AG04449 (cell line): ENCODE measurements at regions not wholly inside any gene's neighbourhood (a gene's known extent, or its start where the extent isn't known, plus 50 kb on each side); places are given as distances from the start of the nearest gene placed in this dataset.

ENCODE experiments used
- CTCF ChIA-PET: fragments of 350-600 bp; formaldehyde crosslinking; extraction: SDS; loops from one replicate; lab custom pipeline; 2021; ENCODE audit warnings: antibody characterized with exemption; lab: Yijun Ruan, JAX
- POLR2A ChIA-PET: fragments of 400-600, 350-600 bp; formaldehyde crosslinking; extraction: SDS; loops from one replicate; lab custom pipeline; 2020; ENCODE audit warnings: antibody characterized with exemption, inconsistent platforms; lab: Yijun Ruan, JAX
- DNase-seq: peaks from one replicate; pipeline ENCODE4 v3.0.0-alpha.2; 2010; ENCODE audit warnings: low read depth, low spot score
- H3K4me3 ChIP-seq: 2 replicates; pipeline ENCODE4 v1.5.1; 2011; ENCODE audit warnings: low read depth, mild to moderate bottlenecking, control low read depth, low read length
- TF ChIP-seq, protein P1 (sequence below): IDR thresholded peaks from one replicate; pipeline ENCODE4 v1.5.1; 2011; ENCODE audit warnings: mild to moderate bottlenecking, moderate library complexity, low read length, control low read depth, inconsistent platforms; ENCODE audit not compliant: insufficient read depth; ENCODE audit errors: missing control alignments

DNA sequence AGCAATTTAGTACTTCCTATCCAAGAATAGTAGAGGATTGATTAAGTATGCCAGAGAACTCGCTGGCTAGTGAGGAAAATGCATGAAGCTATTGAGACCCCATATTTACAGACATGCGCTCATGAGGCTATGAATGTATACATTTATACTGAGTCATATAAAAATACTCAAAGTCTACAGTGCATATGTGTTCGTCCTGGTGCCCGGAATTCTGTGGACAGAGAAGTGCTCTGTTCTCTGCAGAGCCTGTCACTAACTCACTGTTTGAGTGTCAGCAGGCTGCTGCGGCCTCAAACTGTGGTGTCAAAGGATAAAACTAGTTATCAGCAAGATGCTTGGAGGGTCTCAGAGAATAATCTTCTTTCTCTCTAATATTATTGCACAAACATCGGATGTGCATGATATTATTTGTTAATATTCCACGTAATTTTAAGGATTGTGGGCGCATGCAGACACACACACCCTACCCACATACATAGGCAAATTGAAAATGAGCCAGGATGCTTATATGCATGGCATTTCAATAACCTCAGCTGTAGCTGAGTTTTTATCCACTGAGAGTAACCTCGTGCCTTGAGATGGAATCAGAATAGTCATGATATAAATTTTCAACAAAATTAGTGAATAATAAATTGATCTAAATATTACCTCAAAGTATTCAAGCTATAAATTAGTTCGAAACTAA lies 50.0 kb upstream of the TSC22D2 start:
- TF ChIP-seq, protein P1, sequence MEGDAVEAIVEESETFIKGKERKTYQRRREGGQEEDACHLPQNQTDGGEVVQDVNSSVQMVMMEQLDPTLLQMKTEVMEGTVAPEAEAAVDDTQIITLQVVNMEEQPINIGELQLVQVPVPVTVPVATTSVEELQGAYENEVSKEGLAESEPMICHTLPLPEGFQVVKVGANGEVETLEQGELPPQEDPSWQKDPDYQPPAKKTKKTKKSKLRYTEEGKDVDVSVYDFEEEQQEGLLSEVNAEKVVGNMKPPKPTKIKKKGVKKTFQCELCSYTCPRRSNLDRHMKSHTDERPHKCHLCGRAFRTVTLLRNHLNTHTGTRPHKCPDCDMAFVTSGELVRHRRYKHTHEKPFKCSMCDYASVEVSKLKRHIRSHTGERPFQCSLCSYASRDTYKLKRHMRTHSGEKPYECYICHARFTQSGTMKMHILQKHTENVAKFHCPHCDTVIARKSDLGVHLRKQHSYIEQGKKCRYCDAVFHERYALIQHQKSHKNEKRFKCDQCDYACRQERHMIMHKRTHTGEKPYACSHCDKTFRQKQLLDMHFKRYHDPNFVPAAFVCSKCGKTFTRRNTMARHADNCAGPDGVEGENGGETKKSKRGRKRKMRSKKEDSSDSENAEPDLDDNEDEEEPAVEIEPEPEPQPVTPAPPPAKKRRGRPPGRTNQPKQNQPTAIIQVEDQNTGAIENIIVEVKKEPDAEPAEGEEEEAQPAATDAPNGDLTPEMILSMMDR: no peak
- ChIA-PET POLR2A (interaction anchor here (0.6 kb wide), 1 partner anchor 109 kb away, joined by 3 read pairs; no protein-coding TSS in a partner anchor), CTCF (interaction anchor here (1.3 to 1.4 kb wide), 3 partner anchors 9 to 171 kb away, joined by 3 to 6 read pairs (median 5); no protein-coding TSS in a partner anchor)
- H3K4me3 ChIP-seq: no peak overlapping the region
- DNase-seq: no peak

DNA sequence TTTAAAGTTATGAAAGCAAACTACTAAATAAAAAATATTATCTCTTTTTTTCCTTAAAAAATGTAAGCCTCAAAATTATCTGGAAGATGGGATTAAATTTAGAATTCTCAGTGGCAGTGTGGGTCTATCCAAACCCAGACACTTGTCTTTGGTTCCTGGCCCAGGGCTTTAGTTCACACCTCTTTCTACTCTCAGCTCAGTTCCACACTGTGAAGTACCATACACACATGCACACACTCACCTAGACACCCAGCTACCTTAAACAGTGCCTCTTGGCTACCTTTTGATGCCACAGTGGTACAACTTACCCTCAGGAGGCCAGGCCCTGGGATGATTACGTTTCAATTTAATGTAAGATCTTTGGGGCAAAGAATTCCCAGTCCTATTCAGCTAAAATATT lies 51.0 kb upstream of the TSC22D2 start:
- CTCF ChIA-PET: interaction anchor here (1.4 kb wide), 1 partner anchor 8 kb away, joined by 6 read pairs; no protein-coding TSS in a partner anchor
- no peak overlapping the region for H3K4me3 ChIP-seq
- POLR2A ChIA-PET: no interaction called here
- DNase-seq: no peak
- TF ChIP-seq, protein P1: no peak

DNA sequence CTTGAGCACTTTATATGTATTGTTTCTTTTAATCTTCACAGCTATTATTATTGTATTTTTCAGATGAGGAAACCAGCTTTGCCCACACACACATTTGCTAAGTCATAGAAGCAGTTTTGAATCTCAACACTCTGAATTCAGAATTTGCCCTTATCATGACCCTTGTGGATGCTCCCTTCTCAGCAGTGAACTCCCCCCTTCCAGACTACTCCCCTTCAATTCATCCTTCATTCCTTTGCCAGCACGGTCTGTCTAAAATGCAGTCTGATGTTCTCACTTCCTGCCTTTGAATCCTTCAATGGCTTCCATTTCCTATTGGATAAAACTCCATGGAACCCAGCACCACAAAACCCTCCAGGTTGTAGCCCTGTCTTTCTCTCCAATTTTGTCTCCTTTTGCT lies 52.5 kb upstream of the TSC22D2 start:
- no peak for DNase-seq
- ChIA-PET POLR2A (no interaction called here), CTCF (interaction anchor here (1.4 kb wide), 1 partner anchor 418 kb away, joined by 3 read pairs; no protein-coding TSS in a partner anchor)
- H3K4me3 ChIP-seq: no peak overlapping the region
- TF ChIP-seq, protein P1: no peak

DNA sequence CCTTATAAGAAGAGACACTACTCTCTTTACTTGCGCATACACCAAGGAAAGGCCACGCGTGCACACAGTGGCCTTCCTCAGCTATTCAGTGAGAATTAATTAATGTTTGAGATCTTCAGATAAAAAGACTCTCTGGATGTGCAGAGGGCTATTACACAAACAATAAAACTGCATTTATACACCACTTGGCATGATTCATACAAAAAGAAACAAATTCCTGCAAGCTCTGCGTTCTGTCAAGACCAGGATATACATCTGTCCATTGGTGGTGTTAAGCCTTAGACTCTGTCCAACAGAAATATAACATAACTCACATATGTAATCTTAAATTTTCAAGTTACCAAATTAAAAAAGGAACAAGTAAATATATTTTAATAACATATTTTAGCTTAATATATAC lies 55.2 kb upstream of the TSC22D2 start:
- ChIA-PET CTCF (interaction anchor here (1.2 kb wide), 1 partner anchor 12 kb away, joined by 3 read pairs; no protein-coding TSS in a partner anchor), POLR2A (no interaction called here)
- no peak for DNase-seq

DNA sequence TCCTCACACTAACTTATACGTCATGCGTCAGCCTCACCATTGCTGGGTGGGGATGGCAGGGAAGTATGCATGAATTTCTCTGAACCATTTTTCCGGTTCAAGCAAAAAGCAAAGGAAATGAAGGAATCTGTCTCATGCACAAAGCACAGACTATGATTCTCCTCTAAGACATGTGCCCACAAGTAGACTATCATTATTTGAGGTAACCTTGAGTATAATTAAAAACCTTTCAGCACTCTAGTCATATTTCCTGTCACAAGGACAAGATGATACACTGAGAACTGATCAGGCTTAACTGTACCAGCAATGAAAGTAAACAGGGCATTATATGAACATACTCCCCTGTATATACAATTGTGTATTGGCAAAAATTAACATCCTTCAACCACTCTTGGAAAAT lies 56.7 kb upstream of the TSC22D2 start:
- ChIA-PET CTCF (no interaction called here), POLR2A (no interaction called here)
- DNase-seq: no peak
- TF ChIP-seq, protein P1: no peak
- no peak overlapping the region for H3K4me3 ChIP-seq

More for the DNA sequence above, 55.2 kb upstream of the TSC22D2 start:
- no peak overlapping the region for H3K4me3 ChIP-seq
- TF ChIP-seq, protein P1: no peak
